Right lobe of liver (tissue), 4 donors: ENCODE measurements at regions not wholly inside any gene's neighbourhood (a gene's known extent, or its start where the extent isn't known, plus 50 kb on each side); places are given as distances from the start of the nearest gene placed in this dataset.
"Not testable (repeated sequence)": the region's sequence is repeated elsewhere in the genome, so short reads cannot be mapped to it uniquely, and the experiment has no call there.

Source experiments
- POLR2A ChIP-seq: fragments of 450-650 bp; IDR thresholded peaks from one replicate; pipeline ENCODE4 v1.6.1; 2017; ENCODE audit warnings: antibody characterized with exemption, mild to moderate bottlenecking
- TF ChIP-seq, protein P1 (sequence below), 4 donors: fragments of 200-600 bp in 3 of 4; fragments of 450-650 bp in 1 of 4; IDR thresholded peaks; one replicate each; pipeline versions ENCODE4 v1.5.1 to v1.8.0; 2016 to 2022; ENCODE audit warnings: antibody characterized with exemption in 4 of 4, mild to moderate bottlenecking in 2 of 4
- donor health status: DM: no; HTN: no; CAD: no.
- donor health status: DM: no; HTN: no; CAD: no.
- donor health status: DM: no; HTN: yes; CAD: no.

GRCh38 chr9:88255806-88256205 lies 117.5 kb upstream of the SPATA31C2 start:
- TF ChIP-seq, protein P1, sequence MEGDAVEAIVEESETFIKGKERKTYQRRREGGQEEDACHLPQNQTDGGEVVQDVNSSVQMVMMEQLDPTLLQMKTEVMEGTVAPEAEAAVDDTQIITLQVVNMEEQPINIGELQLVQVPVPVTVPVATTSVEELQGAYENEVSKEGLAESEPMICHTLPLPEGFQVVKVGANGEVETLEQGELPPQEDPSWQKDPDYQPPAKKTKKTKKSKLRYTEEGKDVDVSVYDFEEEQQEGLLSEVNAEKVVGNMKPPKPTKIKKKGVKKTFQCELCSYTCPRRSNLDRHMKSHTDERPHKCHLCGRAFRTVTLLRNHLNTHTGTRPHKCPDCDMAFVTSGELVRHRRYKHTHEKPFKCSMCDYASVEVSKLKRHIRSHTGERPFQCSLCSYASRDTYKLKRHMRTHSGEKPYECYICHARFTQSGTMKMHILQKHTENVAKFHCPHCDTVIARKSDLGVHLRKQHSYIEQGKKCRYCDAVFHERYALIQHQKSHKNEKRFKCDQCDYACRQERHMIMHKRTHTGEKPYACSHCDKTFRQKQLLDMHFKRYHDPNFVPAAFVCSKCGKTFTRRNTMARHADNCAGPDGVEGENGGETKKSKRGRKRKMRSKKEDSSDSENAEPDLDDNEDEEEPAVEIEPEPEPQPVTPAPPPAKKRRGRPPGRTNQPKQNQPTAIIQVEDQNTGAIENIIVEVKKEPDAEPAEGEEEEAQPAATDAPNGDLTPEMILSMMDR (IDR thresholded peaks at IDR 0.05), result not testable (repeated sequence)
- not testable (repeated sequence) for TF ChIP-seq POLR2A
